ENCODE measurements at regions not wholly inside any gene's neighbourhood (a gene's known extent, or its start where the extent isn't known, plus 50 kb on each side); places are given as distances from the start of the nearest gene placed in this dataset.
A peak's percentile ranks its signal among the peaks of the same experiment; 100 is the strongest.

DNA sequence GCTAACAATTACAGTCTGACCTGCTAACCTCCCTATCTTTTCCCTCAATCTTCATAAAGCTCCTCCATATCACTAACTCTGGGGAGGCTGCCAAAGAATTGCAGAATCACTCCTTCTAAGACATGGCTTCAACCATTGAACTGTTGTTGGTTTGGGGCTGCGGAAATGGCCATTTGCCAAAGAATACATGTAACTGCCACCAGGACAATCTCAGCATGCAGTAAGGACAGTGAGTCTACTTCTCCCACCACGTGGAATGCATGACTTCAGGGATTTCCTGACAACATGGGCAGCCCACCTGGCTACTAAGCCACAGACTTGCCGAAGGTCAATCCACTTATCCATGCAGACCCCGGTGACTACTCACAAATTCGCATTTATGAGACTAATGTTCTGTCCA is 104.3 kb upstream of the NUDT7 start:
- CTCF ChIA-PET, result interaction anchor here (0.9 to 1.7 kb wide), 5 partner anchors 15 to 43 kb away, joined by 3 to 8 read pairs (median 4); no protein-coding TSS in a partner anchor
- H3K79me2 ChIP-seq (ENCODE audit: control insufficient read depth, insufficient read depth, low read length), result no peaks in the 10 kb centered on the region
- peak; percentile 85 for DNase-seq (ENCODE audit: low read depth, low spot score)
- H3K9me3 ChIP-seq (replicated peaks; ENCODE audit: control insufficient read depth, insufficient read depth, low read length), result no peaks in the 10 kb centered on the region
- no peaks in the 10 kb centered on the region for H4K20me1 ChIP-seq (replicated peaks; ENCODE audit: control insufficient read depth, extremely low read depth, insufficient read depth, low read length)
- no peaks in the 10 kb centered on the region for H3K36me3 ChIP-seq (ENCODE audit: control insufficient read depth in 2 of 2, extremely low read depth in 1 of 2, insufficient read depth in 2 of 2, low read length in 2 of 2)
- dilution Hi-C loops (cut with MboI; ENCODE audit: extremely low pct_ligation_motif_present, low sequenced_read_pairs) (no loop called here), intact Hi-C loops (cut with micrococcal nuclease) (loop anchor here (1.0 kb wide), 2 partner anchors 24 to 33 kb away; no protein-coding TSS in a partner anchor)
- H3K27me3 ChIP-seq (ENCODE audit: control insufficient read depth in 2 of 2, insufficient read depth in 2 of 2, low read length in 2 of 2), result no peaks in the 10 kb centered on the region
- FAIRE-seq, result peak; percentile 89
- H2AFZ ChIP-seq (ENCODE audit: low read depth, low read length), result no peak overlapping the region
- POLR2A ChIA-PET, result interaction anchor here (0.6 to 1.0 kb wide), 3 partner anchors 23 to 43 kb away, joined by 3 to 7 read pairs (median 3); no protein-coding TSS in a partner anchor
- H3K4me3 ChIP-seq (replicated peaks in 1 of 3; ENCODE audit: insufficient read depth in 1 of 3, low read depth in 1 of 3, low read length in 3 of 3), result no peak overlapping the region
- peak overlapping the region; percentile 35 for H3K27ac ChIP-seq (ENCODE audit: insufficient read depth, low read depth, low read length)
- no peaks in the 10 kb centered on the region for H3K9me1 ChIP-seq (replicated peaks; ENCODE audit: control insufficient read depth, extremely low read depth, insufficient read depth, low read length)
- peaks cover 17% of the 10 kb centered on the region for H3K4me1 ChIP-seq (ENCODE audit: control insufficient read depth, extremely low read depth, insufficient read depth, low read length)
- no TSS peak for BruUV-seq (replicated peaks)
- H3K9ac ChIP-seq (replicated peaks; ENCODE audit: extremely low read depth, insufficient read depth, low read length), result no peak overlapping the region
- TF ChIP-seq, protein P1, sequence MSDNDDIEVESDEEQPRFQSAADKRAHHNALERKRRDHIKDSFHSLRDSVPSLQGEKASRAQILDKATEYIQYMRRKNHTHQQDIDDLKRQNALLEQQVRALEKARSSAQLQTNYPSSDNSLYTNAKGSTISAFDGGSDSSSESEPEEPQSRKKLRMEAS (IDR thresholded peaks at IDR 0.05; ENCODE audit: insufficient read depth, insufficient read length), result peak; percentile 80
- TF ChIP-seq JUN (IDR thresholded peaks at IDR 0.05; ENCODE audit: borderline replicate concordance, insufficient read depth, insufficient read length, low read depth), result peak; percentile 25
- peak; percentile 93 for TF ChIP-seq MYC (IDR thresholded peaks at IDR 0.05; ENCODE audit: low read depth, low read length)
- TF ChIP-seq GATA2 (IDR thresholded peaks at IDR 0.05; ENCODE audit: insufficient read depth, insufficient read length, low read depth, low read length), result peak; percentile 89
- TF ChIP-seq POLR2AphosphoS5 (IDR thresholded peaks at IDR 0.05; ENCODE audit: insufficient read depth, low read depth, low read length), result peak; percentile 78
- TF ChIP-seq POLR2A (IDR thresholded peaks at IDR 0.05; ENCODE audit: low read depth, low read length), result peak; percentile 21
- TF ChIP-seq, protein P2, sequence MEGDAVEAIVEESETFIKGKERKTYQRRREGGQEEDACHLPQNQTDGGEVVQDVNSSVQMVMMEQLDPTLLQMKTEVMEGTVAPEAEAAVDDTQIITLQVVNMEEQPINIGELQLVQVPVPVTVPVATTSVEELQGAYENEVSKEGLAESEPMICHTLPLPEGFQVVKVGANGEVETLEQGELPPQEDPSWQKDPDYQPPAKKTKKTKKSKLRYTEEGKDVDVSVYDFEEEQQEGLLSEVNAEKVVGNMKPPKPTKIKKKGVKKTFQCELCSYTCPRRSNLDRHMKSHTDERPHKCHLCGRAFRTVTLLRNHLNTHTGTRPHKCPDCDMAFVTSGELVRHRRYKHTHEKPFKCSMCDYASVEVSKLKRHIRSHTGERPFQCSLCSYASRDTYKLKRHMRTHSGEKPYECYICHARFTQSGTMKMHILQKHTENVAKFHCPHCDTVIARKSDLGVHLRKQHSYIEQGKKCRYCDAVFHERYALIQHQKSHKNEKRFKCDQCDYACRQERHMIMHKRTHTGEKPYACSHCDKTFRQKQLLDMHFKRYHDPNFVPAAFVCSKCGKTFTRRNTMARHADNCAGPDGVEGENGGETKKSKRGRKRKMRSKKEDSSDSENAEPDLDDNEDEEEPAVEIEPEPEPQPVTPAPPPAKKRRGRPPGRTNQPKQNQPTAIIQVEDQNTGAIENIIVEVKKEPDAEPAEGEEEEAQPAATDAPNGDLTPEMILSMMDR (IDR thresholded peaks at IDR 0.05; ENCODE audit: extremely low read depth in 1 of 2, insufficient read depth in 1 of 2, low read depth in 1 of 2, low read length in 2 of 2), result no peak
- peak; percentile 33 for TF ChIP-seq FOS (IDR thresholded peaks at IDR 0.05; ENCODE audit: borderline replicate concordance, insufficient read depth, low read length)
- TF ChIP-seq EZH2 (IDR thresholded peaks at IDR 0.05; ENCODE audit: borderline replicate concordance, low read depth, low read length, severe bottlenecking), result no peak
- peak overlapping the region; percentile 34 for H3K4me2 ChIP-seq (ENCODE audit: insufficient read depth, low read length)

Data from endothelial cell of umbilical vein (primary cell).